ENCODE measurements at regions not wholly inside any gene's neighbourhood (a gene's known extent, or its start where the extent isn't known, plus 50 kb on each side); places are given as distances from the start of the nearest gene placed in this dataset.

DNA sequence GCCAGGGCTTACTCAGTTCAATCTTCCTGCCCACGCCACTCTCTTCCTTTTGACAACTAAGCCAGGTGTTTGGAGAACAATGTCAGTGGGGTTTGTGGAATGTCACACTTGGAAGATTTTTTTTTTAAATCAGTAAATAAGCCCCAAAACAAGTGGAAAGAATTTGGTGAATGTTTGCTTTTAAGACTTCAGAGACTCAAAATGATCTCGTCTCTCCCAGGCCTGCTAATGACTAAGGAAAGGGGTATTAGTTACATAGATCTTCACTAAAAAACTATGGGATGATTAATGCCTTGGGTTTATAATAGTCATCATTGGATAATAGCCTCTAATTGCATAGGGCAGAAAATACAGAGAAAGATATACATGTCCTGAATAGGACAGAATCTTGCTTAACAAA lies 166.4 kb downstream of the DMRT2 start:
- no peak for DNase-seq (ENCODE audit: low read depth)
- TF ChIP-seq, protein P1, sequence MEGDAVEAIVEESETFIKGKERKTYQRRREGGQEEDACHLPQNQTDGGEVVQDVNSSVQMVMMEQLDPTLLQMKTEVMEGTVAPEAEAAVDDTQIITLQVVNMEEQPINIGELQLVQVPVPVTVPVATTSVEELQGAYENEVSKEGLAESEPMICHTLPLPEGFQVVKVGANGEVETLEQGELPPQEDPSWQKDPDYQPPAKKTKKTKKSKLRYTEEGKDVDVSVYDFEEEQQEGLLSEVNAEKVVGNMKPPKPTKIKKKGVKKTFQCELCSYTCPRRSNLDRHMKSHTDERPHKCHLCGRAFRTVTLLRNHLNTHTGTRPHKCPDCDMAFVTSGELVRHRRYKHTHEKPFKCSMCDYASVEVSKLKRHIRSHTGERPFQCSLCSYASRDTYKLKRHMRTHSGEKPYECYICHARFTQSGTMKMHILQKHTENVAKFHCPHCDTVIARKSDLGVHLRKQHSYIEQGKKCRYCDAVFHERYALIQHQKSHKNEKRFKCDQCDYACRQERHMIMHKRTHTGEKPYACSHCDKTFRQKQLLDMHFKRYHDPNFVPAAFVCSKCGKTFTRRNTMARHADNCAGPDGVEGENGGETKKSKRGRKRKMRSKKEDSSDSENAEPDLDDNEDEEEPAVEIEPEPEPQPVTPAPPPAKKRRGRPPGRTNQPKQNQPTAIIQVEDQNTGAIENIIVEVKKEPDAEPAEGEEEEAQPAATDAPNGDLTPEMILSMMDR (IDR thresholded peaks at IDR 0.05; ENCODE audit: control insufficient read depth, extremely low read depth, insufficient read depth): no peak
- H3K4me3 ChIP-seq (ENCODE audit: low read depth, low read length): no peak overlapping the region

DNA sequence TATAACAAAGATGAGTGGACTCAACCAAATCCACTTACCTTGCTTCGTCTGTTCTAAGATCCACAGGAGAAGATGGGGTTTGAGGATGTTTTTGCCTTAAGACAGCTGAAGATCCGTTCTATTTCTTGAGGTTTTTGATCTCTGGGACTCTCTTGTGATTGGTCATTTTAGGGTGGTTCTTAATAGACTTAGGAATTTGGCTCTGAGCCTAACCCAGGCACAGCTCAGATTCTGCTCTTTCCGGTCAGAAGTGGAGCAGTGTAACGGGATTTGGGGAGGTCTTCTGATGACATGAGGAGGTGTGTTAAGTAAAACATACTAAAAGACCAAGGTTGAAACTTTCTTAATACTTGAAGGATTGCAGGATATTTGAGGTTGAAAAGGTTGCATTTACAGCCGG lies 166.9 kb downstream of the DMRT2 start:
- no peak overlapping the region for H3K4me3 ChIP-seq (ENCODE audit: low read depth, low read length)
- DNase-seq (ENCODE audit: low read depth): no peak
- TF ChIP-seq, protein P1 (IDR thresholded peaks at IDR 0.05; ENCODE audit: control insufficient read depth, extremely low read depth, insufficient read depth): no peak

DNA sequence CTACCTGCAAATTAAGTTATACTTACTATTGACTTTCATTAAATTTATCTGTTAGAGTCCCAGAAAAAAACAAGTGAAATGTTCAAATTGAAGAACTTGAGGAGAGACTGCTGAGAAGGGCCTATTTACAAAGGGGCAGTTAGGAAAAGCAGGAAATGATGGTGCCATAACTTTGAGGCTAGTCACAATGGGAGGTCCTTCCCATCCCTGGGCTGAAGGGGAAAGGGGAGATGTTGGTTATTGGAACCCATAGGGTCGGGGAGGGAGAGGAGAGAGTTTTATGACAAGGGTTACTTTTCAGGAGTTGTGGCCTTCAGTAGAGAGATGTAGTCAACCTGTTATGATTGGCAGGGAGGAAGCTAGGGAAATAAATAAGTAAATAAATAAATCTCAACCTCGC lies 169.1 kb downstream of the DMRT2 start:
- TF ChIP-seq, protein P1 (IDR thresholded peaks at IDR 0.05; ENCODE audit: control insufficient read depth, extremely low read depth, insufficient read depth): no peak
- DNase-seq (ENCODE audit: low read depth): no peak
- no peak overlapping the region for H3K4me3 ChIP-seq (ENCODE audit: low read depth, low read length)

DNA sequence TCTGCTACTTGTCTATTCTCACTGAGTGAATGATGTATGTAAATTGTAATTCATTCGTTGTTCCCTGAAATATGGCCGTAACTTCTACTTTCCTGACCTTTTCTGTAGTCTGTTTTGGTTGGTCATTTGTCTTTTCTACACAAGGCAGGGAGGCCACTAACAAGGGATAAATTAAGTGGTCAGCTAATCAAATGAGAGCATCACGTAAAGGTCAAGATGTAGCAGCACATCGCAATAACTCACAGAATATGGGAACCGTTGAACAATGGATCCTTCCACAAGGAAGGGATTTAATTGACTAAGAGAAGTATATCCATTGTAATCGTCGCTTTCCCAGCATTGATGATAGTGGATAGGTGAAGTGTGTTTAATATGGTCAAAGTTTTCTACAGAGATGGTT lies 171.1 kb downstream of the DMRT2 start:
- TF ChIP-seq, protein P1 (IDR thresholded peaks at IDR 0.05; ENCODE audit: control insufficient read depth, extremely low read depth, insufficient read depth): no peak
- no peak for DNase-seq (ENCODE audit: low read depth)

DNA sequence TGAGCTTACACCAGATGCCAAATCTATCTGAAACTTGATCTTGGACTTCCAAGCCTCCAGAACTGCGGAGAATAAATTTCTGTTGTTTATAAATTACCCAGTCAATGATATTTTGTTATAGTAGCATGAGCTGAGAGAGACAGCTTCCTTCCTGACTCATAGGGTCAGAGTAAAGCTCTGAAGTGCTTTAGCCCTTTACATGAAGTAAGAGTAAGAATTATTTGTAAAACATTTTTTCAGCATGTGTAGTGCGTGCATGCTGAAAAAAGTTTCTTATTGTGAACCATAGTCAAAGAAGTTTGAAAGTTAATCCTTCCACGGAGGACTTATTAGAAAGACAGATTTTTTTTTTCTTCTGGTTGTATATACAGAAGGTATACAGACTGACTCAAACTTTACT lies 172.4 kb downstream of the DMRT2 start:
- DNase-seq (ENCODE audit: low read depth): no peak
- H3K4me3 ChIP-seq (ENCODE audit: low read depth, low read length): no peak overlapping the region
- TF ChIP-seq, protein P1 (IDR thresholded peaks at IDR 0.05; ENCODE audit: control insufficient read depth, extremely low read depth, insufficient read depth): no peak

More for the DNA sequence above, 171.1 kb downstream of the DMRT2 start:
- no peak overlapping the region for H3K4me3 ChIP-seq (ENCODE audit: low read depth, low read length)

DNA sequence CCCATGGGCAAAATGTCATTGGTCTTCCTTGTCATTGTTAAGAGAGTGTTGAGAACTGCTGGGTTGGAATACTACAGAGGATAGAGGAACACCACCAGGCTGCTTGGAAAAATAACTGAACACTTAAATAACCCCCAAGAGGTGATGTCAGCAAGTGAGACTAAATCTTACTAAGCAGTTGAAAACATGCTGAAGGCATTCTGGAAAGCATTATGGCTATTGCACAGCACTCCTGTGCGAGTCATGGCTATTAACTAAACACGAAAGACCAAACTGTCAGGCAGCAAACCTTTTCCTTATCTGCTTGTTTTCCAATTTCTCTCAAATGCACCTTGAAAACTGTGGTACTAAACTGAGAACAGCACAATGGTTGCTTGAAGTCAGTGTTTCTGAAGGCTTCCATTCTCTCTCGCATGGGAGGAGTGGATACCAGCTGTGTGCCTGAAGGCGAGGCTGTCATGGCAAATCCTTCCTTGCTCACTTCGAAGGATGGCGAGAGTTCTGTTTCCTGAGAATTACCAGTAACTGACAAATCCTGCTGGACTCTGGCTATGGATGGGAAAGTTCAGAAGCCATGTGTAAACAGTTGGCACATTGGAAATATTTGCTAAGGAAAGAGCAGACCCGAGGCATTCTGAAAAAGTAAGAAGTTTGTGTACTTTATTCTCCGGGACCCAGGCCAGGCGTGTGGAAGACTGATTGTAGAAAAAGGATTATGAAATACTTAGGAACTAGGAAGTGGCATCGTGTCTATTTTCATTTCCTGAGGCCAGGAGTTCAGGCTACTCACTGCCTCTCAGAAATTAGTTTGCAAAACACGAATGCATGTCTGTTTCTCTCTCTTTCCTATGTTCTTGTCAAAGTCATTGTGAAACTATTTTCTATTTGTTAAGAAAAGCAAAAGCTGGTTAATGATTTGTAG lies 182.1 kb downstream of the DMRT2 start:
- 0 out of 2 replicates have a peak overlapping the region, but pooled peaks have one; percentile 7 for H3K4me3 ChIP-seq (ENCODE audit: low read depth, low read length)
- peak; percentile 76 for DNase-seq (ENCODE audit: low read depth)
- TF ChIP-seq, protein P1 (IDR thresholded peaks at IDR 0.05; ENCODE audit: control insufficient read depth, extremely low read depth, insufficient read depth): no peak
